Activated naive CD4-positive, alpha-beta T cell treated with anti-CD3 and anti-CD28 coated beads for 36 hours (primary cell): ENCODE measurements at regions not wholly inside any gene's neighbourhood (a gene's known extent, or its start where the extent isn't known, plus 50 kb on each side); places are given as distances from the start of the nearest gene placed in this dataset.

Source experiments
- CTCF ChIA-PET: fragments of 350-600 bp; sonication (Branson Sonifier 250); formaldehyde crosslinking; loops from one replicate; lab custom pipeline; 2021; ENCODE audit warnings: antibody characterized with exemption; lab: Charles Lee
- DNase-seq: peaks from one replicate; pipeline ENCODE4 v3.0.0-alpha.2; 2020
- H3K27ac Mint-ChIP-seq: one replicate; pipeline ENCODE4 v1.8.0; 2021; ENCODE audit warnings: mild to moderate bottlenecking, mixed read lengths
- H3K27me3 Mint-ChIP-seq: one replicate; pipeline ENCODE4 v1.8.0; 2021; ENCODE audit warnings: low read depth, mixed read lengths
- H3K36me3 Mint-ChIP-seq: one replicate; pipeline ENCODE4 v1.8.0; 2021; ENCODE audit warnings: low read depth, mixed read lengths
- H3K4me1 Mint-ChIP-seq: one replicate; pipeline ENCODE4 v1.8.0; 2021; ENCODE audit warnings: low read depth, mixed read lengths
- H3K4me3 Mint-ChIP-seq: one replicate; pipeline ENCODE4 v1.8.0; 2021; ENCODE audit warnings: mild to moderate bottlenecking, moderate library complexity, mixed read lengths
- H3K9me3 Mint-ChIP-seq: one replicate; pipeline ENCODE4 v1.8.0; 2021; ENCODE audit warnings: mixed read lengths
- intact Hi-C: fragments of 100-400 bp; cut with micrococcal nuclease; formaldehyde crosslinking; loops from one replicate; pipeline ENCODE4 v1.15.1; 2023

- peak; percentile 18 for DNase-seq
- Mint-ChIP-seq H3K4me3 (no peak overlapping the region), H3K27me3 (peaks cover 20% of the 10 kb centered on the region), H3K4me1 (no peaks in the 10 kb centered on the region), H3K9me3 (no peaks in the 10 kb centered on the region), H3K27ac (no peak overlapping the region), H3K36me3 (no peaks in the 10 kb centered on the region)
- CTCF ChIA-PET, result interaction anchor here (0.9 to 1.2 kb wide), 2 partner anchors 56 to 112 kb away, joined by 3 to 4 read pairs; no protein-coding TSS in a partner anchor
- intact Hi-C loops, result no loop called here
These were observed 198.0 kb upstream of the MKI67 start for GRCh38 chr10:128324058-128324827.

GRCh38 chr10:128325788-128326187 is 199.6 kb upstream of the MKI67 start:
- H3K27me3 Mint-ChIP-seq, result peaks cover 20% of the 10 kb centered on the region
- no peak overlapping the region for H3K4me3 Mint-ChIP-seq
- H3K9me3 Mint-ChIP-seq, result no peaks in the 10 kb centered on the region
- H3K27ac Mint-ChIP-seq, result no peak overlapping the region
- CTCF ChIA-PET, result no interaction called here
- intact Hi-C loops, result no loop called here
- H3K36me3 Mint-ChIP-seq, result no peaks in the 10 kb centered on the region
- DNase-seq, result no peak
- H3K4me1 Mint-ChIP-seq, result no peaks in the 10 kb centered on the region

- intact Hi-C loops, result no loop called here
- CTCF ChIA-PET, result no interaction called here
- H3K4me3 Mint-ChIP-seq, result no peak overlapping the region
These were observed 200.0 kb upstream of the MKI67 start for GRCh38 chr10:128326251-128326650.

GRCh38 chr10:128326851-128327250 is 200.6 kb upstream of the MKI67 start:
- Mint-ChIP-seq H3K27ac (no peak overlapping the region), H3K9me3 (no peaks in the 10 kb centered on the region), H3K4me1 (no peaks in the 10 kb centered on the region), H3K27me3 (peaks cover 19% of the 10 kb centered on the region), H3K4me3 (no peak overlapping the region), H3K36me3 (no peaks in the 10 kb centered on the region)
- no peak for DNase-seq
- CTCF ChIA-PET, result no interaction called here
- intact Hi-C loops, result no loop called here

More at GRCh38 chr10:128326251-128326650, 200.0 kb upstream of the MKI67 start:
- Mint-ChIP-seq H3K4me1 (no peaks in the 10 kb centered on the region), H3K9me3 (no peaks in the 10 kb centered on the region), H3K27me3 (peaks cover 20% of the 10 kb centered on the region), H3K27ac (no peak overlapping the region), H3K36me3 (no peaks in the 10 kb centered on the region)
- DNase-seq, result no peak

DNA sequence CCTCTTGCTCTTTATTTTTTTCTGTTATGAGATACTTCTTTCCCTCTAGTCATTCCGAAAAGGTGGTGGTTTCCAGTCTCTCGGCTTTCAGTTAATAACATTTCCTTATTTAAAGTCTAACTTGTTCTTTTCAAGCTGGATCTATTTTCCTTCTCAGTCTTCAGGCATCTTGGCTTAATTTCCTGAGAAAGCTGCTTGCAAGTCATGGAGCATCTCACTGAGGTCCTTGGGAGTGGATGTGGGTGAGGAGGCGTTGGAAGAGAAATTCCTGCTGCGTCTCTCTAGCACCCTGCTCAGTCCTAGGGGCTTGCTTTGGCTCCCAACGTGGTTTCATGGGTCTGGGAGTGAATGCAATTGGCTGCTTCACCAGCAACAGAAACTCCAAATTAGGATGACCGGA is 210.2 kb upstream of the MKI67 start:
- Mint-ChIP-seq H3K4me3 (no peak overlapping the region), H3K4me1 (peaks cover 2% of the 10 kb centered on the region), H3K36me3 (no peaks in the 10 kb centered on the region), H3K9me3 (no peaks in the 10 kb centered on the region), H3K27ac (no peak overlapping the region), H3K27me3 (peaks cover 11% of the 10 kb centered on the region)
- intact Hi-C loops, result no loop called here
- no peak for DNase-seq
- CTCF ChIA-PET, result no interaction called here

DNA sequence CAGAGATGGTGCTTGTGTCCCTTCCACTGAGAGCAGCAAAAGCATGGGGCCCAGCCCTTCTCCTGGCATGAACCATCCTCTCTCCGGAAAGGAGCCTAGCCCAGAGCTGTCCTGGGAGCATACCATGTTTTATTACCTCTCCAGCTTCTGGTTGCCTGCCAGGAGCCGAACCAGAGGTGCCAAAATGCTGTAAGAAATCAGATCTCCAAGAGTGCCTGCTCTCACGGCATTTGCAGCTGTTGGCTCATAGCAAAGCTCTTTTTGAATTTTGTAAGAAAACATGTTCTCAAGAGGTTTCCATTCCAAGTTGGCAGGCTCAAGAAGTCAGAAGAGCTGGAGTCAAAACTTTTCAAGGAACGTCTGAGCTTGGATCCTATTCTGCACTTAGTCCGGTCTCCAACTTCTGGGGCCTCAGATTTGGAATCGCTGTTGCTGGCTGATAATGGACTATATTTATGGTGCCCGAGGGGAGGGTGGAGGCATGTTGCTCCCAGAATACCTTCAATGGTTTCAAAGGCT is 211.7 kb upstream of the MKI67 start:
- Mint-ChIP-seq H3K27me3 (peaks cover 11% of the 10 kb centered on the region), H3K27ac (no peak overlapping the region), H3K4me3 (no peak overlapping the region), H3K36me3 (no peaks in the 10 kb centered on the region), H3K4me1 (no peaks in the 10 kb centered on the region), H3K9me3 (no peaks in the 10 kb centered on the region)
- DNase-seq, result no peak
- intact Hi-C loops, result no loop called here
- CTCF ChIA-PET, result no interaction called here

DNA sequence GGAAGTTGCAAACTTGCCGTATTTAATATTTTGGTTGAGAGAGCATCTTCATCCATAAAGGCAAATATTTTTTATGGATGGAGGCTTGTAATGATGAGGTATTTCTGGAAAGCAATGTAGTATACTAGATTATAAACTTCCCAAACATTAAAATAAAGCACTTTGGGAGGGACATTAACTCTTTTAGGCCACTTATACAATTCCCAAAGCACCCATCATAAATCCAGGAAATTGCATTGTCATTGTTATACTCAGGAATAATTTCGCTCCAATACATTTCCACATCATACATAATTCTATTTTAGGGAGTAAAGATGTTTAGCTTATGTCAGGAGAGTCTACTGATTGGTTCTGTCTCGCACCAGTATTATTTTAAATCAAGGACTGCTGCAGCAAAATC is 212.7 kb upstream of the MKI67 start:
- Mint-ChIP-seq H3K4me3 (no peak overlapping the region), H3K4me1 (no peaks in the 10 kb centered on the region), H3K27me3 (peaks cover 9% of the 10 kb centered on the region), H3K36me3 (no peaks in the 10 kb centered on the region), H3K9me3 (no peaks in the 10 kb centered on the region), H3K27ac (no peak overlapping the region)
- intact Hi-C loops, result no loop called here
- CTCF ChIA-PET, result no interaction called here
- DNase-seq, result no peak

DNA sequence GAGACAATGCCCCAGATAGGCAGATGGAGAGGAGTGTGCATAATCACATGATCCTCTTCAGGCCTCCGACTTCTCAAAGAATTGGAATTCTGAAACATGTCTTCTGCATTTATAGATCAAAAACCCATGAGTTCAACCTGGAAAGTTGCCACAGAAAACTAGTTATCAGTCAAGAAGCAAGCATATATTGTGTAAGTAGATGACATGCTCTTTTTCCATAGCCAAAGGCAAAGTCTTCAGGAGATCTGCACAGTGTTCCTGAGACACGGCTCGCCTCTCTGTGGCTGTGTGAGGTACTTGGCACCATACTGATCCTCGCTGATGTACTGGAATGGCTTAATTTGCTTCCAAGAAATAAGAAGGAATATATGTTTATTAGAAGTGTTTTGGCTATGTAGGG is 213.5 kb upstream of the MKI67 start:
- CTCF ChIA-PET, result no interaction called here
- Mint-ChIP-seq H3K27ac (no peak overlapping the region), H3K36me3 (no peaks in the 10 kb centered on the region), H3K27me3 (peaks cover 6% of the 10 kb centered on the region), H3K9me3 (no peaks in the 10 kb centered on the region), H3K4me1 (no peaks in the 10 kb centered on the region), H3K4me3 (no peak overlapping the region)
- intact Hi-C loops, result no loop called here
- no peak for DNase-seq

GRCh38 chr10:128345353-128345752 is 219.1 kb upstream of the MKI67 start:
- no peaks in the 10 kb centered on the region for H3K36me3 Mint-ChIP-seq
- H3K4me3 Mint-ChIP-seq, result no peak overlapping the region
- intact Hi-C loops, result no loop called here
- no peak overlapping the region for H3K27ac Mint-ChIP-seq
- CTCF ChIA-PET, result no interaction called here
- peaks cover 2% of the 10 kb centered on the region for H3K27me3 Mint-ChIP-seq
- no peaks in the 10 kb centered on the region for H3K4me1 Mint-ChIP-seq
- DNase-seq, result no peak
- H3K9me3 Mint-ChIP-seq, result no peaks in the 10 kb centered on the region

DNA sequence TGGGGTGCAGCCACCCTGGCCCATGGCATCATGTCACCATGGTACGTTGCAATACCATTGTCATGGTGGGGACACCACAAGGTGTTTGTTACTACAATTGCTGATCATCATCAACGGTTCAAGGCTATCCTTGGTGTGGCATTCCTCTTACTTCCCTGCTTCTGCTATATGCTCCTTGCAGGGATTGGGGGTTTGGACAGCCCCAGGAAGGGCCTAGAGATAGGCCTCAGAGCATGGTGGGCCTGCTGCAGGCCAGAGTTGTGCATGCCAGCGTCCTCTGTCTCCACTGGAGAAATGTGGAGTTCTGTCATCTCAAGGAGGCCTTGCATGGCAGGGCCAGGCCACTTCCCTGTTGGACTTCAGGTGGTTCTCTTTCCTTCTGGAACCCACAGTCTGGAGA is 234.6 kb upstream of the MKI67 start:
- no peak for DNase-seq
- intact Hi-C loops, result no loop called here
- Mint-ChIP-seq H3K27me3 (peaks cover 3% of the 10 kb centered on the region), H3K4me3 (no peak overlapping the region), H3K27ac (no peak overlapping the region), H3K4me1 (no peaks in the 10 kb centered on the region), H3K9me3 (no peaks in the 10 kb centered on the region), H3K36me3 (no peaks in the 10 kb centered on the region)
- CTCF ChIA-PET, result no interaction called here

- CTCF ChIA-PET, result no interaction called here
- Mint-ChIP-seq H3K36me3 (no peaks in the 10 kb centered on the region), H3K4me3 (no peak overlapping the region), H3K4me1 (no peaks in the 10 kb centered on the region), H3K9me3 (no peaks in the 10 kb centered on the region), H3K27ac (no peak overlapping the region), H3K27me3 (peaks cover 3% of the 10 kb centered on the region)
- intact Hi-C loops, result no loop called here
- no peak for DNase-seq
These were observed 235.3 kb upstream of the MKI67 start for GRCh38 chr10:128361487-128361886.

- Mint-ChIP-seq H3K27me3 (peaks cover 3% of the 10 kb centered on the region), H3K9me3 (no peaks in the 10 kb centered on the region), H3K4me3 (no peak overlapping the region), H3K4me1 (no peaks in the 10 kb centered on the region), H3K27ac (no peak overlapping the region), H3K36me3 (no peaks in the 10 kb centered on the region)
- DNase-seq, result no peak
- intact Hi-C loops, result no loop called here
- CTCF ChIA-PET, result no interaction called here
These were observed 236.3 kb upstream of the MKI67 start for GRCh38 chr10:128362514-128362913.

GRCh38 chr10:128364631-128365030 is 238.4 kb upstream of the MKI67 start:
- Mint-ChIP-seq H3K4me3 (no peak overlapping the region), H3K4me1 (no peaks in the 10 kb centered on the region), H3K27me3 (peaks cover 3% of the 10 kb centered on the region), H3K27ac (no peak overlapping the region), H3K36me3 (no peaks in the 10 kb centered on the region), H3K9me3 (no peaks in the 10 kb centered on the region)
- no peak for DNase-seq
- intact Hi-C loops, result no loop called here
- CTCF ChIA-PET, result no interaction called here
